HepG2 (cell line): ENCODE measurements at regions not wholly inside any gene's neighbourhood (a gene's known extent, or its start where the extent isn't known, plus 50 kb on each side); places are given as distances from the start of the nearest gene placed in this dataset.

Experiments used
- ATAC-seq: fragments of 200-7000 bp; cut with Tn5 transposase; 3 replicates; pipeline ENCODE4 v1.9.1; 2020; ENCODE audit warnings: mild to moderate bottlenecking, moderate library complexity
- BruUV-seq: library from RNA; stranded (reverse); fragments of 400-500 nt; replicated peaks from 2 replicates; lab custom pipeline; 2021; lab: Mats Ljungman, UMichigan
- CTCF ChIA-PET: fragments of 300-600 bp; formaldehyde crosslinking; extraction: SDS; loops from one replicate; lab custom pipeline; 2021; ENCODE audit warnings: low total read pairs, inconsistent platforms, low intra/inter-chr PET ratio; lab: Yijun Ruan, JAX
- POLR2A ChIA-PET: fragments of 350-600 bp; sonication (Branson Sonifier 250); formaldehyde crosslinking; loops from one replicate; lab custom pipeline; 2020; ENCODE audit warnings: antibody characterized with exemption, inconsistent platforms; lab: Yijun Ruan, JAX
- DNase-seq: peaks from one replicate; pipeline ENCODE4 v3.0.0-alpha.2; 2015; ENCODE audit warnings: low spot score
- FAIRE-seq: peaks from 3 replicates; lab custom pipeline; 2011; peaks lifted over from hg19 to GRCh38; lab: Jason Lieb, UNC
- H2AFZ ChIP-seq: one replicate; pipeline ENCODE4 v1.6.1; 2011; ENCODE audit warnings: low read length, inconsistent platforms
- H3K27ac ChIP-seq: fragments of 300-600 bp; 3 replicates; pipeline ENCODE4 v1.8.0; 2011; ENCODE audit warnings: mixed run types, mild to moderate bottlenecking, mixed read lengths, low read length, inconsistent platforms; ENCODE audit not compliant: insufficient read depth; ENCODE audit errors: extremely low read length
- H3K27me3 ChIP-seq, 2 experiments: fragments of 200-600 bp in 1 of 2; 2 replicates in 1 of 2; 3 replicates in 1 of 2; pipeline versions ENCODE4 v1.6.0 to v1.8.0; 2011; ENCODE audit warnings: low read length in 2 of 2, mild to moderate bottlenecking in 2 of 2, moderate library complexity in 2 of 2, inconsistent platforms in 1 of 2; ENCODE audit not compliant: insufficient read depth in 2 of 2, control insufficient read depth in 1 of 2
- H3K36me3 ChIP-seq, 2 experiments: fragments of 200-600 bp in 1 of 2; replicated peaks in 1 of 2; 2 replicates in 1 of 2; 3 replicates in 1 of 2; pipeline versions ENCODE4 v1.5.1 to v1.8.0; 2011; ENCODE audit warnings: low read length in 2 of 2, inconsistent platforms in 1 of 2; ENCODE audit not compliant: insufficient read depth in 2 of 2, control insufficient read depth in 1 of 2
- H3K4me1 ChIP-seq: 2 replicates; pipeline ENCODE4 v1.5.1; 2012; ENCODE audit warnings: low read length, inconsistent platforms; ENCODE audit not compliant: insufficient read depth
- H3K4me2 ChIP-seq: 2 replicates; pipeline ENCODE4 v1.6.0; 2011; ENCODE audit warnings: low read depth, low read length, inconsistent platforms
- H3K4me3 ChIP-seq, 3 experiments: fragments of 200-600 bp in 1 of 3; sonication (generic), shearing (Covaris generic) in 1 of 3; replicated peaks in 1 of 3; 2 replicates each; pipeline ENCODE4 v1.5.1; 2011 to 2016; ENCODE audit warnings: low read length in 3 of 3, inconsistent platforms in 2 of 3, low read depth in 2 of 3, mild to moderate bottlenecking in 2 of 3, control low read depth in 1 of 3, mixed read lengths in 1 of 3; ENCODE audit not compliant: insufficient read depth in 1 of 3
- H3K79me2 ChIP-seq: one replicate; pipeline ENCODE4 v1.6.1; 2011; ENCODE audit warnings: low read length, inconsistent platforms; ENCODE audit not compliant: insufficient read depth
- H3K9ac ChIP-seq: 2 replicates; pipeline ENCODE4 v1.6.0; 2011; ENCODE audit warnings: mild to moderate bottlenecking, low read depth, low read length, inconsistent platforms; ENCODE audit not compliant: insufficient read depth
- H3K9me3 ChIP-seq: 2 replicates; pipeline ENCODE4 v1.5.1; 2012; ENCODE audit warnings: mild to moderate bottlenecking, low read length
- H4K20me1 ChIP-seq: 2 replicates; pipeline ENCODE4 v1.6.0; 2011; ENCODE audit warnings: inconsistent platforms, mild to moderate bottlenecking, low read length, moderate library complexity; ENCODE audit not compliant: insufficient read depth
- BATF2 ChIP-seq: sonication (generic); formaldehyde crosslinking; IDR thresholded peaks from 2 replicates; pipeline ENCODE4 v1.8.0; 2022; ENCODE audit warnings: mild to moderate bottlenecking, missing genetic modification reagents, moderate library complexity
- PAWR ChIP-seq: sonication (generic); formaldehyde crosslinking; IDR thresholded peaks from 2 replicates; pipeline ENCODE4 v1.4.0; 2020; ENCODE audit warnings: missing genetic modification reagents, mild to moderate bottlenecking, borderline replicate concordance
- TOE1 ChIP-seq: sonication (generic); formaldehyde crosslinking; IDR thresholded peaks from 2 replicates; pipeline ENCODE4 v1.4.0; 2020; ENCODE audit warnings: mild to moderate bottlenecking, missing genetic modification reagents
- ZKSCAN1 ChIP-seq: fragments of 150-350 bp; IDR thresholded peaks from 2 replicates; pipeline ENCODE4 v1.6.1; 2014; ENCODE audit warnings: low read length
- ZNF747 ChIP-seq: sonication (generic); formaldehyde crosslinking; IDR thresholded peaks from 2 replicates; pipeline ENCODE4 v1.8.1; 2023; ENCODE audit warnings: missing genetic modification reagents, mild to moderate bottlenecking, borderline replicate concordance
- WGBS: methylation state at CpG from one replicate; pipeline ENCODE4 v1.1.6; 2017; ENCODE audit warnings: low lambda C conversion rate; 5-methylcytosine and 5-hydroxymethylcytosine counted together
- in situ Hi-C: cut with HindIII; loops from 2 replicates; pipeline ENCODE4 v1.10.0; 2017; ENCODE audit warnings: low pct_unique_long_range_greater_than_20kb; ENCODE audit not compliant: extremely low pct_ligation_motif_present
- intact Hi-C: fragments of 100-400 bp; cut with micrococcal nuclease; formaldehyde crosslinking; loops from one replicate; pipeline ENCODE4 v1.10.0; 2022; ENCODE audit not compliant: unreplicated experiment
- TF ChIP-seq, protein P1 (sequence below): sonication (generic); formaldehyde crosslinking; IDR thresholded peaks from 2 replicates; pipeline ENCODE4 v1.5.1; 2020; ENCODE audit warnings: mild to moderate bottlenecking, moderate library complexity, missing genetic modification reagents
- TF ChIP-seq, protein P2 (sequence below): IDR thresholded peaks from 2 replicates; pipeline ENCODE4 v1.6.1; 2016; ENCODE audit warnings: mild to moderate bottlenecking, missing biosample characterization, missing genetic modification reagents

DNA sequence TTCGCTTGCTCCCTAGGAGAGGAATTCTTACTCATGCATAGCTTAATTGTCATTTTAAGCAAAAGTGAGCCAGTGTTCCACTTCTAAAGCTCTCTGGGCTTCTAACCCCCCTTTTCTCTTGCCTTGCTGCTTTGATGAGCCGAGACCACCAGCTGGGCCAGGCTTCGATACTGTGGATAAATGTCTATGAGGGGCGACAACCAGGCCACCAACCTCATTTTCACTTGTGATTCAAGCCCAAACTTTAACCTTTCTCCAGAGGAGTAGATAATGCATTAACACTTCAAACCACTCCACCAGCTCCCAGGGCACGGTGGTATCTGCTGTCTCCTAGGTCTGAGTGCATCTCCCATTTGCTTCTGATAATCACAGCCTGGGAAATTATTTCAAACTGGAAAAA lies 205.6 kb downstream of the PSAT1 start:
- H3K9ac ChIP-seq = no peak overlapping the region
- WGBS = 15% methylated on average over 5 of the region's 5 CpGs
- H3K36me3 ChIP-seq = no peaks in the 10 kb centered on the region
- TF ChIP-seq, protein P1, sequence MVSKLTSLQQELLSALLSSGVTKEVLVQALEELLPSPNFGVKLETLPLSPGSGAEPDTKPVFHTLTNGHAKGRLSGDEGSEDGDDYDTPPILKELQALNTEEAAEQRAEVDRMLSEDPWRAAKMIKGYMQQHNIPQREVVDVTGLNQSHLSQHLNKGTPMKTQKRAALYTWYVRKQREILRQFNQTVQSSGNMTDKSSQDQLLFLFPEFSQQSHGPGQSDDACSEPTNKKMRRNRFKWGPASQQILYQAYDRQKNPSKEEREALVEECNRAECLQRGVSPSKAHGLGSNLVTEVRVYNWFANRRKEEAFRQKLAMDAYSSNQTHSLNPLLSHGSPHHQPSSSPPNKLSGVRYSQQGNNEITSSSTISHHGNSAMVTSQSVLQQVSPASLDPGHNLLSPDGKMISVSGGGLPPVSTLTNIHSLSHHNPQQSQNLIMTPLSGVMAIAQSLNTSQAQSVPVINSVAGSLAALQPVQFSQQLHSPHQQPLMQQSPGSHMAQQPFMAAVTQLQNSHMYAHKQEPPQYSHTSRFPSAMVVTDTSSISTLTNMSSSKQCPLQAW = no peak
- TF ChIP-seq TOE1 (CRISPR knock-in tag) (no peak), ZNF747 (CRISPR knock-in tag) (no peak), PAWR (CRISPR knock-in tag) (no peak), BATF2 (CRISPR knock-in tag) (no peak)
- TF ChIP-seq, all 625 proteins: peak for 0
- intact Hi-C loops = no loop called here
- Histone ChIP-seq H3K27ac (no peak overlapping the region), H3K4me1 (no peaks in the 10 kb centered on the region), H3K9me3 (no peaks in the 10 kb centered on the region), H3K79me2 (no peaks in the 10 kb centered on the region), H4K20me1 (no peaks in the 10 kb centered on the region), H3K27me3 (no peaks in the 10 kb centered on the region), H3K4me3 (no peak overlapping the region), H3K4me2 (no peak overlapping the region), H2AFZ (no peak overlapping the region)
- CTCF ChIA-PET = no interaction called here
- ATAC-seq (no peak), DNase-seq (no peak), FAIRE-seq (no peak)
- POLR2A ChIA-PET = no interaction called here
- BruUV-seq = no TSS peak
- in situ Hi-C loops = no loop called here

- H3K4me3 ChIP-seq = no peak overlapping the region
- DNase-seq (no peak), ATAC-seq (no peak), FAIRE-seq (no peak)
- H3K27me3 ChIP-seq = no peaks in the 10 kb centered on the region
- BruUV-seq = no TSS peak
- H3K4me2 ChIP-seq = no peak overlapping the region
- no peaks in the 10 kb centered on the region for H3K9me3 ChIP-seq
- no peaks in the 10 kb centered on the region for H3K36me3 ChIP-seq
- H4K20me1 ChIP-seq = no peaks in the 10 kb centered on the region
- TF ChIP-seq ZKSCAN1 = no peak
- TF ChIP-seq, protein P2, sequence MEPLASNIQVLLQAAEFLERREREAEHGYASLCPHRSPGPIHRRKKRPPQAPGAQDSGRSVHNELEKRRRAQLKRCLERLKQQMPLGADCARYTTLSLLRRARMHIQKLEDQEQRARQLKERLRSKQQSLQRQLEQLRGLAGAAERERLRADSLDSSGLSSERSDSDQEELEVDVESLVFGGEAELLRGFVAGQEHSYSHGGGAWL (CRISPR knock-in tag) = no peak
- WGBS = 15% methylated on average over 2 of the region's 2 CpGs
- ChIA-PET CTCF (no interaction called here), POLR2A (no interaction called here)
- H3K27ac ChIP-seq = no peak overlapping the region
- no peaks in the 10 kb centered on the region for H3K4me1 ChIP-seq
- no peak overlapping the region for H3K9ac ChIP-seq
- intact Hi-C loops = no loop called here
- H2AFZ ChIP-seq = no peak overlapping the region
- no peaks in the 10 kb centered on the region for H3K79me2 ChIP-seq
- in situ Hi-C loops = no loop called here
Measured at GRCh38 chr9:78505546-78505945, 208.6 kb downstream of the PSAT1 start.
